ENCODE measurements at regions not wholly inside any gene's neighbourhood (a gene's known extent, or its start where the extent isn't known, plus 50 kb on each side); places are given as distances from the start of the nearest gene placed in this dataset.

GRCh38 chr10:9811601-9812000 lies 1206.1 kb upstream of the CELF2 start:
- no peak for TF ChIP-seq SMC3 (IDR thresholded peaks at IDR 0.05; ENCODE audit: low read depth, low read length)
- no peak for TF ChIP-seq CEBPB (IDR thresholded peaks at IDR 0.05; ENCODE audit: low read depth, low read length)

Data from IMR-90 (cell line).